ENCODE measurements at regions not wholly inside any gene's neighbourhood (a gene's known extent, or its start where the extent isn't known, plus 50 kb on each side); places are given as distances from the start of the nearest gene placed in this dataset.

DNA sequence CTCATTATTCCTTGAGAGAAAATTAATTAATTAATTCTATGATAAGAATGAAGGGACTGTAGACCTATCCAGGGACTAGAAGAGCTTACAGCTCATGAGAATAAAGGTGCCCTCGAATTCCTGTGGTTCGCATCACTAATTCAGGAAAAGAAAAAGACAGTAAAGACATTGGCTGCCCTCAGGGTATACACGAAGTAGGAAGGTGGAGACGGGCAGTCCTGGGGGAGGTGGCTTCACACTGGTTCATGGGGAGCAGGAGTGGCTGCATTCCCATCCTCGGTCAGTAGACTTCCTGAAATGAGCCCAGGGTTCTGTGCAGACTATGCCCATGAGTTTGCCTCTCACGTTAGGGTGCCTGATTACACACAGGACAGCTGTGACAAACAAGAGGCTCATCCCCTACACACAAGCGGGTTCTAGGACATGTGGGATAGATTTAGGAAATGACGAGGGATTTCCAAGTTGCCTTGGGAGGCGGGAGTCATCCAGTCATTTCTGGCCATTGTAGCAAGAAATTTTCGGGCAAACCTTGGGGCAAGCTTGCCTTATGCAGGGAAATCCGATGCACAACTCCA lies 282.2 kb downstream of the CYP26B1 start:
- H3K27ac ChIP-seq = no peak overlapping the region
- no peaks in the 10 kb centered on the region for H3K36me3 ChIP-seq
- DNase-seq (ENCODE audit: low spot score) (no peak), ATAC-seq (ENCODE audit: insufficient number of reproducible peaks, low FRiP score, low read depth) (no peak)
- TF ChIP-seq, protein P1, sequence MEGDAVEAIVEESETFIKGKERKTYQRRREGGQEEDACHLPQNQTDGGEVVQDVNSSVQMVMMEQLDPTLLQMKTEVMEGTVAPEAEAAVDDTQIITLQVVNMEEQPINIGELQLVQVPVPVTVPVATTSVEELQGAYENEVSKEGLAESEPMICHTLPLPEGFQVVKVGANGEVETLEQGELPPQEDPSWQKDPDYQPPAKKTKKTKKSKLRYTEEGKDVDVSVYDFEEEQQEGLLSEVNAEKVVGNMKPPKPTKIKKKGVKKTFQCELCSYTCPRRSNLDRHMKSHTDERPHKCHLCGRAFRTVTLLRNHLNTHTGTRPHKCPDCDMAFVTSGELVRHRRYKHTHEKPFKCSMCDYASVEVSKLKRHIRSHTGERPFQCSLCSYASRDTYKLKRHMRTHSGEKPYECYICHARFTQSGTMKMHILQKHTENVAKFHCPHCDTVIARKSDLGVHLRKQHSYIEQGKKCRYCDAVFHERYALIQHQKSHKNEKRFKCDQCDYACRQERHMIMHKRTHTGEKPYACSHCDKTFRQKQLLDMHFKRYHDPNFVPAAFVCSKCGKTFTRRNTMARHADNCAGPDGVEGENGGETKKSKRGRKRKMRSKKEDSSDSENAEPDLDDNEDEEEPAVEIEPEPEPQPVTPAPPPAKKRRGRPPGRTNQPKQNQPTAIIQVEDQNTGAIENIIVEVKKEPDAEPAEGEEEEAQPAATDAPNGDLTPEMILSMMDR (IDR thresholded peaks at IDR 0.05) = no peak
- no peak overlapping the region for H3K4me3 ChIP-seq
- no peaks in the 10 kb centered on the region for H3K9me3 ChIP-seq
- no peaks in the 10 kb centered on the region for H3K27me3 ChIP-seq (replicated peaks; ENCODE audit: insufficient read depth)
- H3K4me1 ChIP-seq (ENCODE audit: control insufficient read depth in 1 of 2, low read depth in 2 of 2) = no peaks in the 10 kb centered on the region

DNA sequence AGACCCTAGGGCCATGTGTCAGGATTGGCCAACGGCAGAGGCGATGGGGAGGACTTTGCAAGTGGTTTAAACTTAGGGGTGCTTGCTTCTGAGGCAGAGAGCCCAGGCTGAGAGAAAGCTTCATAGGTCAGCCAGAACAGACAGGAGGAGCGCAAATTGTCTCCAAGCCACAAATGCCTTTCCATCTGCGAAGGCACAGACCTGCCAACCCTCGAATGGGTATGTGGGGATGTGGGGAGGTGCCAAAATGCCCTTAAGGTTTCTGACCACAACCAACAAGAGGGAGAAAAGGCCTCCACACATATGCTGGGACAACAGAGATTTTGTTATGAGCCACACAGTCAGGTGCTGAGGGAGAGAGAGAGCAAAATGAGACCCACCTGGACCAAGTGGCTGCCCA lies 283.6 kb downstream of the CYP26B1 start:
- no peaks in the 10 kb centered on the region for H3K4me1 ChIP-seq (ENCODE audit: control insufficient read depth in 1 of 2, low read depth in 2 of 2)
- H3K27me3 ChIP-seq (replicated peaks; ENCODE audit: insufficient read depth) = no peaks in the 10 kb centered on the region
- H3K9me3 ChIP-seq = no peaks in the 10 kb centered on the region
- H3K36me3 ChIP-seq = no peaks in the 10 kb centered on the region
- no peak overlapping the region for H3K4me3 ChIP-seq
- H3K27ac ChIP-seq = no peak overlapping the region
- ATAC-seq (ENCODE audit: insufficient number of reproducible peaks, low FRiP score, low read depth) (no peak), DNase-seq (ENCODE audit: low spot score) (no peak)
- TF ChIP-seq, protein P1 (IDR thresholded peaks at IDR 0.05) = no peak

DNA sequence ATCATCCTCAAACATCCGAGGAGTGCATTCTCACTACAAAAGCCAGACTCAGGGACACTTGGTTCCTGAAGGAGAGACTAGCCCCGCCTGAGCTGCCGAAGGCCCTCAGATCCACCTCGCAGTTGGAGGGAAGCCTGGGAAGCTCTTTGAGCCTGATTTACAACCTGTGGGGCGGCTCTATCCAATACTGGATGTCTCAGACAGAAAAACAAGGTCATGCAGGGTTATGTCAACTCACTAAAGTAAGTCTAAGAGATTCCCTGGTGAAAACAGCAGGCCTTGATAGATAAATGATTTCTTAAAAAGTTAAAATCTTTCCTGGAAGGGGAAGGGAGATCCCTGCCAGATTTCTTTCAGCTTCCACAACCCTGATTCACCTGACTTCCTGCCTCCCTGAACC lies 284.3 kb downstream of the CYP26B1 start:
- no peak overlapping the region for H3K27ac ChIP-seq
- TF ChIP-seq, protein P1 (IDR thresholded peaks at IDR 0.05) = no peak
- ATAC-seq (ENCODE audit: insufficient number of reproducible peaks, low FRiP score, low read depth) (no peak), DNase-seq (ENCODE audit: low spot score) (no peak)
- no peaks in the 10 kb centered on the region for H3K36me3 ChIP-seq
- H3K4me1 ChIP-seq (ENCODE audit: control insufficient read depth in 1 of 2, low read depth in 2 of 2) = peaks cover 0 to under 1% of the 10 kb centered on the region in 2 donors
- H3K27me3 ChIP-seq (replicated peaks; ENCODE audit: insufficient read depth) = no peaks in the 10 kb centered on the region
- H3K9me3 ChIP-seq = no peaks in the 10 kb centered on the region
- H3K4me3 ChIP-seq = no peak overlapping the region

DNA sequence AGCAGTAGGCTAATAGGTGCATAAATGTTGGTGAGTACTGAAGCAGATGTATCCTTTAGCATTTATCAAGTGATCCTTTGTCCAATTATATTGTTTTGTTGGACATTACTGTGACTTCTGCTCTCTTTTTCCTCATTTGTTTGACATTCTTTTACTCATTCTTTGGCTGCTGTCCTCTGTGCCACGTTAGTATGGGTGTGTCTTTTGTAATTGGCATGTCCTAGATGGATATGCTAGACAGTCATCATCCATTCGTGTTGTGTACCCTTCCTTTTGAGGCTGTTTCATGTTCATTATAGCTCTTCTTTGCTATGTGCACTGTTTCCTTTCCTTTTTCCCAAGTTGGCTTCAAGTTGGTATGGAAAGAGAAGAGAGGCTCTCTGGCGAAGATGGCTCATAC lies 284.7 kb downstream of the CYP26B1 start:
- DNase-seq (ENCODE audit: low spot score) = no peak
- no peak overlapping the region for H3K27ac ChIP-seq
- no peak for ATAC-seq (ENCODE audit: insufficient number of reproducible peaks, low FRiP score, low read depth)
- H3K4me3 ChIP-seq = no peak overlapping the region
- H3K4me1 ChIP-seq (ENCODE audit: control insufficient read depth in 1 of 2, low read depth in 2 of 2) = peaks cover 2 to 5% of the 10 kb centered on the region in 2 donors
- H3K36me3 ChIP-seq = no peaks in the 10 kb centered on the region
- no peaks in the 10 kb centered on the region for H3K27me3 ChIP-seq (replicated peaks; ENCODE audit: insufficient read depth)
- H3K9me3 ChIP-seq = no peaks in the 10 kb centered on the region
- TF ChIP-seq, protein P1 (IDR thresholded peaks at IDR 0.05) = no peak

DNA sequence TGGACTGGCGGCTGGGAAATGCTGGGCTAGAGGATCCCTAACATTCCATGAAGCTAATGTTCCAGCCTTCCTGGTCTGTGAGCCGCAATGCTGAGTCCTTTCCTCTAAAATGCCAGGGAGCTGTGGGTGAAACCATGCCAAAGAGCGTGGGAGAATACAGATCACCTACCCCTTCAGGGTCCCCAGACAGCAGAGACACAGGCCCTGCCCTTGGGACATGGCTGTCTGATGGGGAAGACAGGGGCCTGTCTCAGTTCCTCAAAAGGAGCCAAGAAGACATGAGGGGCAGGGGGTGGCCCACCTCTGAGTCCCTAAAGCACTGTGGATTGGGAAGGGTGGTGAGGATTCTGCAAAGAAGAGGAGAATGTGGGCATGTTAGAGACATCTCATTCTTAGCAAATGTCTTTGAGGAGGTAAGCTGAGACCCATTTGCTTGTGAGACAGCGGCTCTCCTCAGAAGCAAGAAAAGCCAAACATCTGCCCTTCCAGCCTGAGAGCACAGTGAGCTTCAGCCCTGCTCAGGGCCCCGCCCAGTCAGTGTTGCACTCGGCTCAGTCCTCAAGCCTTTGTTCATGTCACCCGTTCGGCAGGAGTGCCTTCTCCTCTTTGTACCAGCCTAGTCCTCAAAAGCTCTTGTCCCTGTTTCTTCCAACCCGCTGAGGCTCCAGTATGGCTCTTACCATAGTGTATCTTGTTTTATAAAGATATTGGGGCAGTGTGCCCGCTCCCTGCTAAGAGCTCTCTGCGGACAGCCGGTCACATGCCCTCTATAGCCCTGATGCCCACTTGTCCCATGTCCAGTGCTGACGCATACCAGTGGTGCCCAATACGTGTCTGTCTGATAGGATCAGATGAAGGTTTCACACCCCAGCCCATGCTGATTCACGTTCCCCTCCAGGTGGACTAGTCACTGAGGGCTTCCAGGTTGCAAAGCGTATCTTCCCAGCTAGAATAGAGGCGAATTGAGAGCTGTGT lies 286.2 kb downstream of the CYP26B1 start:
- no peaks in the 10 kb centered on the region for H3K9me3 ChIP-seq
- ATAC-seq (ENCODE audit: insufficient number of reproducible peaks, low FRiP score, low read depth) = no peak
- no peak overlapping the region for H3K4me3 ChIP-seq
- TF ChIP-seq, protein P1 (IDR thresholded peaks at IDR 0.05) = no peak
- no peak overlapping the region for H3K27ac ChIP-seq
- peaks cover 2 to 14% of the 10 kb centered on the region in 2 donors for H3K4me1 ChIP-seq (ENCODE audit: control insufficient read depth in 1 of 2, low read depth in 2 of 2)
- DNase-seq (ENCODE audit: low spot score) = no peak
- no peaks in the 10 kb centered on the region for H3K36me3 ChIP-seq
- no peaks in the 10 kb centered on the region for H3K27me3 ChIP-seq (replicated peaks; ENCODE audit: insufficient read depth)

Data from thoracic aorta (tissue), 2 donors.